RWPE1 (cell line): ENCODE measurements at regions not wholly inside any gene's neighbourhood (a gene's known extent, or its start where the extent isn't known, plus 50 kb on each side); places are given as distances from the start of the nearest gene placed in this dataset.

Source experiments
- CTCF ChIA-PET: fragments of 350-600 bp; sonication (Branson Sonifier 250); formaldehyde crosslinking; extraction: SDS; loops from one replicate; lab custom pipeline; 2021; lab: Yijun Ruan, JAX
- POLR2A ChIA-PET: fragments of 400-600 bp; formaldehyde crosslinking; extraction: SDS; loops from one replicate; lab custom pipeline; 2020; ENCODE audit warnings: antibody characterized with exemption; ENCODE audit not compliant: low non-redundant PET; lab: Yijun Ruan, JAX
- DNase-seq: peaks from one replicate; pipeline ENCODE4 v3.0.0; 2012; ENCODE audit warnings: low spot score
- H3K27ac ChIP-seq: fragments of 450-650 bp; 2 replicates; pipeline ENCODE4 v1.5.1; 2017
- CTCF ChIP-seq: fragments of 450-650 bp; conservative IDR thresholded peaks from 2 replicates; pipeline ENCODE4 v1.5.1; 2017; ENCODE audit warnings: low read depth, mild to moderate bottlenecking

GRCh38 chr5:67286006-67286405, 89.4 kb upstream of the CD180 start:
- TF ChIP-seq CTCF = no peak
- no peak overlapping the region for H3K27ac ChIP-seq
- ChIA-PET CTCF (interaction anchor here (0.5 to 0.6 kb wide), 2 partner anchors 739 to 1063 kb away, joined by 3 read pairs; no protein-coding TSS in a partner anchor), POLR2A (no interaction called here)
- DNase-seq = no peak

GRCh38 chr5:67283988-67284487, 87.4 kb upstream of the CD180 start:
- CTCF ChIA-PET = interaction anchor here (0.9 to 1.4 kb wide), 2 partner anchors 10 to 969 kb away, joined by 3 to 4 read pairs; no protein-coding TSS in a partner anchor
- POLR2A ChIA-PET = no interaction called here

GRCh38 chr5:67283275-67283987, 86.8 kb upstream of the CD180 start:
- CTCF ChIA-PET = interaction anchor here (0.9 kb wide), 1 partner anchor 969 kb away, joined by 4 read pairs; no protein-coding TSS in a partner anchor
- POLR2A ChIA-PET = no interaction called here
- no peak overlapping the region for H3K27ac ChIP-seq
- DNase-seq = peak; percentile 36
- TF ChIP-seq CTCF = no peak

More at GRCh38 chr5:67283988-67284487, 87.4 kb upstream of the CD180 start:
- H3K27ac ChIP-seq = no peak overlapping the region
- DNase-seq = no peak
- TF ChIP-seq CTCF = no peak

- POLR2A ChIA-PET = no interaction called here
- DNase-seq = no peak
- no peak for TF ChIP-seq CTCF
- no peak overlapping the region for H3K27ac ChIP-seq
- CTCF ChIA-PET = interaction anchor here (0.6 kb wide), 2 partner anchors 167 to 812 kb away, joined by 3 to 4 read pairs; no protein-coding TSS in a partner anchor
These were observed 85.3 kb upstream of the CD180 start for GRCh38 chr5:67281874-67282273.

- ChIA-PET CTCF (no interaction called here), POLR2A (no interaction called here)
- TF ChIP-seq CTCF = no peak
- peak overlapping the region; percentile 7; the same call in 1 of the 2 replicates for H3K27ac ChIP-seq
- no peak for DNase-seq
These were observed 77.2 kb upstream of the CD180 start for GRCh38 chr5:67273689-67274356.

- CTCF ChIA-PET = interaction anchor here (0.7 kb wide), 1 partner anchor 92 kb away, joined by 5 read pairs; no protein-coding TSS in a partner anchor
- POLR2A ChIA-PET = no interaction called here
- no peak for TF ChIP-seq CTCF
- DNase-seq = no peak
- H3K27ac ChIP-seq = no peak overlapping the region
These were observed 76.0 kb upstream of the CD180 start for GRCh38 chr5:67272453-67273130.
